IPS-NIHi11 (cell line): ENCODE measurements at regions not wholly inside any gene's neighbourhood (a gene's known extent, or its start where the extent isn't known, plus 50 kb on each side); places are given as distances from the start of the nearest gene placed in this dataset.
"Not testable (repeated sequence)": the region's sequence is repeated elsewhere in the genome, so short reads cannot be mapped to it uniquely, and the experiment has no call there.

Experiments
- DNase-seq: peaks from one replicate; pipeline ENCODE4 v3.0.0; 2012; ENCODE audit warnings: mixed read lengths, low spot score

DNA sequence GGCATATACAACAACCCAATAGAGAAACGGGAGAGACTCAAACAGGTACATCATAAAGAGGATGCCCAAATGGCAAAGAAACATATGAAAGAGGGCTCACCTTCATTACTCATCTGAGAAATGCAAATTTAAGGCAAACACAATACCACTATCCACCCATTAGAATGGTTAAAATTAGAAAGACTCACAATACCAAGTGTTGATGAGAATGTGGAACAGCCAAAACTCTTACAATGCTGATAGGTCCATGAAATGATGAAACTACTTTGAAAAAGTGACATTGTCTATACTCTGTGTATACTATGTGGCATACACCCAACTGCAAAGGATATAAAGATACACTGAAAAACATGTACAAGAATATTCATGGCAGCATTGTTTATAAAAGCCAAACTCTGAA lies 96.2 kb upstream of the TSHZ3 start:
- no peak for DNase-seq

DNA sequence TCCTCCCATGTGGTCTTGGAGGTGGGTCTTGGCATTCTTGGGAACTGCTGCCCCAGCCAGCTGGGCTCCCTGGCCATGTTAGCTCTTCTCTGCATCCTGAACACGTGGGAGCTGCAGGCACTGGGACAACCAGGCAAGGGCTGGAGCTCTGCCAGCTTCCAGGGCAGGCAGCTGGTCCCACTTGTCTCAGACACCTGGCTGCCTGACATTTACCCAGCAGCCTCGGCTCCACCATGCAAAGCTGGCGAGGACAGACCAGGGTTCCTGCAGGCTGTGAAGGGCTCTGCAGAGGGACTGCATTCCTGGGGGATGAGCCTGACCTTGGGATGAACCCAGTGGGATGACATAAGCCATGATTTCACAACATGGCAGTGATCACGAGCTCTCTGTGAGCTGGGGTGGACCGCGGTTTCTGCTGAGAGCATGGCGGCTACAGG lies 99.0 kb upstream of the TSHZ3 start:
- no peak for DNase-seq

DNA sequence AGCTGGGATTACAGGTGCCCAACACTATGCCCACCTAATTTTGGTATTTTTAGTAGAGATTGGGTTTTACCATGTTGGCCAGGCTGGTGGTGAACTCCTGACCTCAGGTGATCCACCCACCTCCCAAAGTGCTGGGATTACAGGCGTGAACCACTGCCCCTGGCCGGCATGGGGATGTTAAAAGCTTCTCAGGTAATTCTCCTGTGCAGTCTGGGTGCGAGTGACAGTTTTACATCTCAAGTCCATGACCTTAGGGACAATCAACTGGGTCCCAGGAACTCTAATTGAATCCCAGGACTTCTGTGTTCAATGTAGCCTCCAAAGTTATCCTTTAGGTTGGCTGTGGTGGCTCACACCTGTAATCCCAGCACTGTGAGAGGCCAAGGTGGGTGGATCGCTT lies 100.1 kb upstream of the TSHZ3 start:
- DNase-seq: no peak

GRCh38 chr19:31450696-31451095 lies 101.5 kb upstream of the TSHZ3 start:
- DNase-seq: no peak

DNA sequence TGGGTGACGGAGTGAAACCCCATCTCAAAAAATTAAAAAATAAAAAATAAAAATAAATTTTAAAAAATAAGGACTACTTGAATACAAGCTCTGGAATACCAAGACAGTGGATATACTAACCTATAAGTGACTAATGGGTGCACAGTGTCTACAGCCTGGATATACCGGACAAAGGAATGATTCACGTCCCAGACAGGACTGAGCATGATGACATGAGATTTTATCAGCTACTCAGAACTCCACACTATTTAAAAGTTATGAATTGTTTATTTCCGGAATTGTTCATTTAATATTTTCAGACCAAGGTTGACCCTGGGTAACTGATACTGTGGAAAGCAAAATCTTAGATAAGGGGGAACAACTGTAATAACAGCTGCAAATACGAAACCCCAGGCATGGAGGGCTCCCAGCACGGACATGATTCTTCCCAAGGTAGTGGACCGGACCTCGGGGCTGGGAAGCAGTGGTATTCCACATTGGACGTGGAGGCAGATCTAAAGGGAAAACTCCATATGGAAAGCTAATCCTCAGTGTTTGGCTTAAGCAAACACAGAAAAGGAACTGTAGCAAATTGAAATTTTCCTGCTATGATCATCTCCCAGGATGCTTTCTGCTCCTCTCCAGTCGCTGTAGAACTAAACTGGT lies 102.6 kb upstream of the TSHZ3 start:
- no peak for DNase-seq

DNA sequence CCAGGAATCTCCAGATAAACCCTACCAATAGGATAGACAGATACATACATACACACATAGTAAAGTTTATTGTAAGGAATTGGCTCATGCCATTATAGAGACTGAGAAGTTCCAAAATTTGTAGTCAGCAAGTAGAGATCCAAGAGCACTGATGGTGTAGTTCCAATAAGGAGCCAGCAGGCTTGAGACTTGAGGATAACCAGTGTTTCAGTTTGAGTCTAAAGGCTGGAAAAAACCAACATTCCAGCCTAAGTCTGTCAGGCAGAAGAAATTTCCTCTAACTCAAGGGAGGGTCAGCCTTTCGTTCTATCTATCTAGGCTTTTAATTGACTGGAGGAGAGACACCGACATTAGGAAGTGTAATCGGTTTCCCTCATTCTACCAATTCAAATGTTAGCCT lies 110.2 kb upstream of the TSHZ3 start:
- no peak for DNase-seq

- DNase-seq: no peak
Observed at GRCh38 chr19:31461814-31462539, 112.7 kb upstream of the TSHZ3 start.

DNA sequence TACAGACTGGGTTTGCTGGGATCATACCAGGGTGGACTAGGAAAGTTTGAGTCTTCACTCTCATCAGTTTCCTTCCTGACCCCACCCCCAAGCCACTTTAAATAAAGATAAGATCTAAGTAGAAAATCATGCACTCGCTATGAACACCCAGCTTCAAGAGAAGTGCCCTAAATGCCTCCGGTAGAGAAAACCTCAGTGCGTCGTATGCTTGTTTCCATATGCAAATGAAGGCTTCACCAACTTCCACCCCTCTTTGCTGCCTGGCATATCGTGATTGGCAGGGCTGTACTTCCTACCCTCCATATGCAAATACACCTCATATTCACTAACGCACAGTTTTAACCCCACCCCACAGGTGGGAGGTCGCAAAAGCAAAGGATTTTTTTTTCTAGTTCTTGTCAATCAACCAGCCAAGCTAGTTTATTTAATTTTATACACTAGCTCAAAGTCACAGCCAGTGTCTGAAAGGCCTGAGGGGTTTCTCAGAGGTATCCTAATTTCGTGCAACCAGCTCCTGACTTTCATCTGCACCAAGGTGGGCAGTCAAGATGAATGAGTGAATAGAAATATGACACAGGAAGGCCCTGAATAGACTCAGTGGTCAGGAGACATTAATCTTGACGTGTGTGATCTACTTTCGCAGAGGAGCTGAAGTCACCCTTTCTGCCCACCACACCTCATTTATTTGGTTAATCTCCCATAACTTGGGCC lies 121.1 kb upstream of the TSHZ3 start:
- DNase-seq: no peak

- DNase-seq: no peak
Observed at GRCh38 chr19:31470952-31471351, 121.7 kb upstream of the TSHZ3 start.

DNA sequence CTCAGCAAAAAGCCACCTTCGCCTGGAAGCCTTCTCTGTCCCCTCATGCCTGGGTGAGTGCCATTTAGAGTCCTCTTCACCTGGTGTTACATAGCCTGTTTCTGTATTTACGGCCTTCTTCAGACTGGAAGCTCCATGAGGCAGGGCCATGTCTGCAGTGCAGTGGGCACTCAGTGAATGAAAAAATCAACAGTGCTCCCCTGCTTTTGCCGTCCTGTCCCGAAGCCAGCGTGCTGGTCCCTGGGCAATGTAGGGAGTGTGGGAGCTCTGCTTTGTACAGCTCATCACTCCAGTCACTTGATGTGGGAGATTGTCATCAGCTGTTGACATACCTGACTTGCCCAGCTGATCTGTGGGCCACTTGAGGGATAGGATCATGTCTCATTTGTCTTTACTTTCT lies 129.0 kb upstream of the TSHZ3 start:
- DNase-seq: no peak

DNA sequence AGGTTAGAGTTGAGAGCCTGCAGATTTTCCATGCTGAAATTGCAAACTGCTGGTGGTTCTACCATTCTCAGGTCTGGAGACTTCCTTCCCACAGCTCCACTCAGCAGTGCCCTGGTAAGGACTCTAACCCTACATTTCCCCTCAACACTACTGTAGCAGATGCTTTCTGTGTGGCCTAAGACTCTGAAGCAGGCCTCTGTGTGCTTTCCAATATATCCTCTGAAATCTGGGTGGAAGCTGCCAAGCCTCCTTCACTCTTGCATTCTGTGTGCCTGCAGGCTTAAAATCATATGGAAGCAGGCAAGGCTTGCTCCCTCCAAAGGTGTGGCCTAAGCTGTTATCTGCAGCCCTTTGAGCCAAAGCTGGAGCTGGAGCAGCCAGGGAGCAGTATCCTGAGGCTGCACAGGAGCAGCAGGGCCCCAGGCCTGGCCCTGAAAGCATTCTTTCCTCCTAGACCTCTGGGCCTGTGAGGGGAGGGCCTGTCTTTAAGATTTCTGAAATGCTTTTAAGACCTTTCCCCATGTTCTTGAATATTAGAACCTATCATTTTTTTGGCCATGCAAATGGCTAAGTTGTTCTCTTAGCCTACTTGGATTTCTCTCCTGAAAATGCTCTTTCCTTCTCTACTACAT lies 134.1 kb upstream of the TSHZ3 start:
- DNase-seq: no peak

- DNase-seq: not testable (repeated sequence)
Observed at GRCh38 chr19:31484858-31485410, 135.7 kb upstream of the TSHZ3 start.

DNA sequence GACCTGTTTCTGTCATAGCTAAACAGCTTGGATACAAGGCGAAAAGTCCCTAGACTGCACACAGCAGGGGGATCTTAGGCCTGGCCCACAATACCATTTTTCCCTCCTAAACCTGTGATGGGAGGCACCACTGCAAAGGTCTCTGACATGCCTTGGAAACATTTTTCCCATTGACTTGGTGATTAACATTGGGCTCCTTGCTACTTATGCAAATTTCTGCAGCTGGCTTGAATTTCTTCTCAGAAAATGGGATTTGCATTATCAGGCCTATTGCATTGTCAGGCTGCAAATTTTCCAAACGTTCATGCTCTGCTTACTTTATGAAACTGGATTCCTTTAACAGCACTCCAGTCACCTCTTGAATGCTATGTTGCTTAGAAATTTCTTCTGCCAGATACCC lies 136.2 kb upstream of the TSHZ3 start:
- no peak for DNase-seq

GRCh38 chr19:31491242-31491641 lies 142.0 kb upstream of the TSHZ3 start:
- no peak for DNase-seq

DNA sequence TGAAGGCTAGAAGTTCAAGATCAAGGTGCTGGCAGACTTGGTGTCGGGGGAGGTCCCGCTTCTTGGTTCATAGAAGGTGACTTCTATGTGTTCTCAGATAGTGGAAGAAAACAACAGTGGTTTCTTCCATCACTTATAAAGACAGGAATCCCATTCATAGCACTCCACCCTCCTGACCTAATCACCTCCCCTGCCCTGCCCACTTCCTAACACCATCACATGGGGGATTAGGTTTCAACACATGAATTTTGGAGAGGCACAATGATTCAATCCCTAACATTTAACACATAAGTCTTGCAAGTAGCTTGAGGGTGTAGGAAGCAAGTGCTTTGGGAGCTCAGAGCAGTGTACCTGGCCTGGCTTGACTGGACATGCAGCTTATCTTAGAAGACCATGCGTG lies 142.8 kb upstream of the TSHZ3 start:
- no peak for DNase-seq

DNA sequence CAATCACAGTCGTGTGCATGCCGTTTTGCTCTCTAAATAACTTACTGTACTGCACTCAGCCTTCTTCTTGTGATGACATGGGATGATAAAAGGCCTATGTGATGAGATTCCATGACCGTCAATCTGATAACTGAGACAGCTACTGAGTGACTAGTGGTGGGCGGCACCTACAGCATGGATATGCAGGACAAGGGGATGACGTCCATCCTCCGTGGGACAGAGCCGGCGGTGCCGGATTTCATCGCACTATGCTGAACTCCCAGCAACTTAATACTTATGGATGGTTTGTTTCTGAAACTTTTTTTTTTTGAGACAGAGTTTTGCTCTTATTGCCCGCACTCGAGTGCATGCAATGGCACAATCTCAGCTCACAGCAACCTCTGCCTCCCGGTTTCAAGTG lies 146.8 kb upstream of the TSHZ3 start:
- no peak for DNase-seq

DNA sequence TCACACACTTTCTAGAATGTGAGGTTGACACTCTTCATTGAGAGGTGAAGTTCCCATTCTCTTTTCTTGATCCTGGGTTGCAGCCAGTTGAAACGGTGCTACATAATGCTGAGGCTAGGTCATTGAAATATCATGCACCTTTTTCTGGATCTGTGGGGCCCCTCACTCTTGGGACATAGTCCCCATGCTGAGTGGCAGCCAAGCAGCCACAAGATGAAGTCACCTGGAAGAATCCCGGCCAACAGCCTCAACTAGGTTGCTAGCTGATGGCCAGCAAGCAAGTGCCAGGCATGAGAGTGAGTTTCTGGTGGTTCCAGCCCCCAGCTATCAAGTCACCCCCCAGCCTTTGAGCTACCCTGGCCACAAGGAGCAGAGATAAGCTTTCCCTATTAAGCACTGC lies 148.5 kb upstream of the TSHZ3 start:
- DNase-seq: no peak

DNA sequence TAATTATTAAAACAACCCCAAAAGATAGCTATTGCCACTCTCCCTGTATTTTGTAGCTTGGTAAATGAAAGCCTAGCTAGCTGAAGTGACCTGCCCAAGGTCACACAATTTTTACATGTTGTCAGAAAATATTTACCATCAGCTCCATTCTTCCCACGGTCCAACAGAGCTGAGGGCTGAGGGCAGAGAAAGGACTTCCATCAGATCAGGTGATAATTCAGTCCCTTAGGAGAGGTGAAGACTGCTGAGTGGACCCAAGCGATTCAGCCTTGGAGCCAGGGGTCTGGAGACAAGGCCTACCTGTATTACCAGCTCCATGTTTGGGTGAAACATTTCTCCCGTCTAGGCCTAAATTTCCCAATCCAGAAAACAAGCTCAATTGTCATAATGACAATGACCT lies 149.5 kb upstream of the TSHZ3 start:
- no peak for DNase-seq

GRCh38 chr19:31499281-31500196 lies 150.3 kb upstream of the TSHZ3 start:
- DNase-seq: no peak

DNA sequence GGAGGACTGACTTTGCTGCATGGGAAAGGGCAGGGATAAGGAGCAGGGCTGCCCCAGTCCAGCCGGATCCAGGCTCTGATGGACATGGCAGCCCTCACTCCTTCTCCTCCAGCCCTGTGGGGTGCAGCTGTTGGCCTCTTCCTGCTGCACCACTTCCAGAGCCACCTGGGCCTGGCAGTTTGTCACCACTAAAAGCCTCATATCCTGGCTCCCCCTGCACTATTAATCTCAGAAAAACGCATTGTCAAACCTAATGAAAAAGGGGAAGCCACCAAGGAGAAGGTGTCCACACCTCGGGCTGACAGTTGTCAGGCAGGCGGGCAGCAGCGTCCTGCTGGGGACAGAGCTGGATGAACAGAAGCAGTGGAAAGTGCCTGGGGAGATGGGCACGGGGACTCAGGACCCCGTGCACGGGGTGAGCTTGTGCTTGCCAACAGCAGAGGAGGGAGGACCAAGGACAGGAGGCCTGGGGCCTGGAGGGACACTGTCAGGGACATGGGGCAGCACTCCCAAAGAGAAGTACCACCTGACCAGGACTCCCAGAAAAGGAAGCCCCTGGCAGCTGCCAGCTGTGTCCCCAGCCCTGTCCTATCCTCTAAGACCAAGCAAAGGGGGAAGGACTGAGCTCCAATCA lies 151.1 kb upstream of the TSHZ3 start:
- no peak for DNase-seq

GRCh38 chr19:31500946-31501345 lies 151.7 kb upstream of the TSHZ3 start:
- DNase-seq: no peak
